Suppressor macrophage treated with lipopolysaccharide for 1 hour (primary cell): ENCODE measurements at regions not wholly inside any gene's neighbourhood (a gene's known extent, or its start where the extent isn't known, plus 50 kb on each side); places are given as distances from the start of the nearest gene placed in this dataset.
"Not testable (repeated sequence)": the region's sequence is repeated elsewhere in the genome, so short reads cannot be mapped to it uniquely, and the experiment has no call there.

Source experiments
- DNase-seq, 3 donors: peaks; one replicate each; pipeline ENCODE4 v3.0.0-alpha.2; 2020 to 2022

DNA sequence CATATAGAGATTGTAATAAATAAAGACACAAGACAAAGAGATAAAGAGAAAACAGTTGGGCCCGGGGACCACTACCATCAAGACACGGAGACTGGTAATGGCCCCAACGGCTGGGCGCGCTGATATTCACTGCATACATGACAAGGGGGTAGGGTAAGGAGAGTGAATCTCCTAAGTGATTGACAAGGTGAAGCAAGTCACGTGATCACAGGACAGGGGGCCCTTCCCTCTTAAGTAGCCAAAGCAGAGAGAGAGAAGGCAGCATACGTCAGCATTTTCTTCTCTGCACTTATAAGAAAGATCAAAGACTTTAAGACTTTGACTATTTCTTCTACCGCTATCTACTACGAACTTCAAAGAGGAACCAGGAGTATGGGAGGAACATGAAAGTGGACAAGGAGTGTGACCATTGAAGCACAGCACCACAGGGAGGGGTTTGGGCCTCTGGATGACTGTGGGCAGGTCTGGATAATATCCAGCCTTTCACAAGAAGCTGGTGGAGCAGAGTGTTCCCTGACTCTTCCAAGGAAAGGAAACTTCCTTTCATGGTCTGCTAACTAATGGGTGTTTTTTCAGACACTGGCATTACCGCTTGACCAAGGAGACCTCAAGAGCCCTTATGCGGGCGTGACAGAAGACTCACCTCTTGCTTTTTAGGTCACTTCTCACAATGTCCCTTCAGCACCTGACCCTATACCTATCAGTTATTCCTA, 75.6 kb downstream of the MRPL39 start:
- not testable (repeated sequence) for DNase-seq

DNA sequence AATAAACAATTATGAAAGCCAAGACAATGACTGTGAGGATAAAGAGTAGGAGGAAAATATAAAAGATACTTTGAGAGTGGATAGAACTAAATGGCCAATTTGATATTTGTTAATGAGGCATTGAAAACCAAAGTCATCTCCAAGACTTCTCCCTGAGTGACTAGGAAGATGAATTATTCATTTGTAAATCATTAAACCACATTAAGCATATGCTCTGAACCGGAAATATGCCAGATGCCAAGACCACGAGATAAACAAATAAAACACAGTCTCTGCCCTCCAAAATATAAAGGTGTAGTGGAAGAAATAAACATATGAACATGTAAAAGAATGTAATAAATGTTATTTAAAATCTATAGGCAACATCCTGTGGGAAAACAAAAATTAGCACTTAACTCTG, 78.8 kb downstream of the MRPL39 start:
- DNase-seq: no peak

DNA sequence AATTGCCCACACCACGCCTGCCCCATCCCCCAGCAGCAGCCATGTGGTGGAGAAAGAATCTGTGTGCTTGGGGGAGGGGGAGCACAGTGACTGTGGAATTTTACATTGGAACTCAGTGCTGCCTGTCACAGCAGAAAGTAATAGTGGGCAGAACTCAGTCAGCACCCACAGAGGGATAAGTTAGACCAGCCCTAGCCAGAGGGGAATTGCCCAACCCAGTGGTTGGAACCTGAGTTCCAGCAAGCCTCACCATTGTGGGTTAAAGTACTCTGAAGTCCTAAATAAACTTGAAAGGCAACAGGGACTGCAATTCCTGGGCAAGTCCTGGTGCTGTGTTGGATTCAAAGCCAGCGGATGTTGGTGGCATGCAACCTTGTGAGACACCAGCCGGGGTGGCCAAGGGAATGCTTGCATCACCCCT, 88.8 kb downstream of the MRPL39 start:
- peak in 1 of 3 donors; percentile 17 for DNase-seq

DNA sequence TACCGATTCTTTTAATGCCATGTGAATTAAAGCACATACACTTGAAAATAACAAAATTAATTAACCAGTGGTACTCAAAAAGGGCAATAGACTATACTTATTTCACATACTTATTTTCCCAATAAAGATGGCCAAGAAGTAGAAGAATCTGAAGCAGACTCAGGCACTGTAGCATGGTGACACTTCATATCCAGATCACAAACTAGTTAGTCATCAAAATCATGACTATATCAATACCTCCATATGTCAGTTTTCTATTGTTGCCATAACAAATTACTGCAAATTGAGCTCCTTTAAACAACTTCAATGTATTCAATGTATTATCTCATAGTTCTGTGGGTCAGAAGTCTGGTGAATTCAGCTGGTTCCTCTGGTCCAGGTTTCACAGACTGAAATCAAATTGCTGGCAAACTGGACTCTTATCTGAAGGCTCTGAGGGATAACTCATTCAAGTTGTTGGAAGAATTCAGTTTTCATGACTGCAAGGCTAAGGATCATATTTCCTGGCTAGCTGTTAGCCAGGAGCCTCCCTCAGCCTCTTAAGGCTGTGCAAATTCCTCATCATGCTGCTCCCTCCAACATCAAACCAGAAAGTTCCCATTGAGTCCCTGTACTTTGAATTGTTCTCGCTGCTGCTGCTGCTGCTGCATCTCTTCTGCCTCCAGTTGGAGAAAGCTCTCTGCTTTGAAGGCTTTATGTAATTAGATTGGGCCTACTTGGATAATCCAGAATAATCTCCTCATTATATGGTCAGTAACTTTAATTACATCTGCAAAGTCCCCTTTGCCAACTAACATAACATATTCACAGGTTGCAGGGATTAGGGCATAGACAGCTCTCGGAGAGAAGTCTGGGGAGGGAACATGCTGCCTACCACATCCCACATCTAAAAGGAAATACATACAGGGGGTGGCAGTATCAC, 91.5 kb downstream of the MRPL39 start:
- no peak for DNase-seq

DNA sequence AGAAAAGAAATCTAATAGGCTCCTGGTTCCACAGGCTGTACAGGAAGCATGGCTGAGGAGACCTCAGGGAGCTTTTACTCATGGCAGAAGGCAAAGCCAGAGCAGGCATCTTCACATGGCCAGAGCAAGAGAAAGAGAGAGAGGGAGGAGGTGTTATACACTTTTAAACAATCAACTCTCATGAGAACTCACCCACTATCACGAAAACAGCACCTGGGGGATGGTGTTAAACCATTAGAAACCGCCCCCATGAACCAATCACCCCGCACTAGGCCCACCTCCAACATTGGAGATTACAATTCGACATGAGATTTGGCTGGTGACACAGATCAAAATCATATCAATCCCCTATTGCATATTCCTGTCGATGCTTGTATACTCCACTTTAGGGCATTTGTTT, 93.5 kb downstream of the MRPL39 start:
- DNase-seq: no peak

DNA sequence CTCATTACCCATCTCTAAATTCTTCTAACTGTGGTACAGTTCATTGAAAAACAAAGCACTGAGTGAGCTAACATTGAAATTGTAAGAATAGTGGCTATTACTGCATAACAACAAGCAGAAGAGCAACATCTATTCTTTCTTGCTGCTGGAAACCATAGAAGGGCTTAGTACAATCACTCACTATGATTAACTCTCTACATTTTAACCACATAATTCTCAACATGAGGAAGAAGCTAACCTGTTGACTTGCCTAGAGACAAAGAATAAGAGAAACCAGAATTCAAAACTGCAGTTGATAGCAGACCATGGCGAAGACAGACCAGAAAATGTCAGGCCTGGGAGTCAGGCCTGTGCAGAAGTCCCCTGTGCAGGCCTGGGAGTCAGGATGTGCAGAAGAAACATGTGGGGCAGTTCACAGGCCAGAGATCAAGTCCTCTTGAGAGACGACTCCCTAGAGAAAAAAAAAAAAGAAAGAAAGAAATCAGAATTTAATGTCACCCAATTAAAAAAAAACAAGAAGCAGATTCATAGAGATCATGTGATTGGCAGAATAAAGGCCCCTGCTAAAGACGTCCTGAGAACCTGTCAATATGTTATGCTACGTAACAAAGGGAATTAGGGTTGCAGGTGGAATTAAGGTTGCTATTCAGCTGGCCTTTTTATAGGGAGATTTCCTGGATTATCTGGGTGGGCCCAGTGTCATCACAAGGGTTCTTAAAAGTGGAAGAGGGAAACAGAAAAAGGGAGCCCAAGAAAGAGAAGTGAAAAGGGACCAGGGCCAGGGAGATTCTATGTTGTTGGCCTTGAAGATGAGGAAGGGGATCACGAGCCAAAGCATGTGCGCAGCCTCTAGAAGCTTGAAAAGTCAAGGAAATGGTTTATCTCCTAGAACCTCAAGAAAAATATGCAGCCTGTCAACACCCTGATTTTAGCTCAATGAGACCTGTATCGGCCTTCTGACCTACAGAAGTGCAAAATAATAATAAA, 94.9 kb downstream of the MRPL39 start:
- DNase-seq: peak; percentile 59 to 65 (median 60)

DNA sequence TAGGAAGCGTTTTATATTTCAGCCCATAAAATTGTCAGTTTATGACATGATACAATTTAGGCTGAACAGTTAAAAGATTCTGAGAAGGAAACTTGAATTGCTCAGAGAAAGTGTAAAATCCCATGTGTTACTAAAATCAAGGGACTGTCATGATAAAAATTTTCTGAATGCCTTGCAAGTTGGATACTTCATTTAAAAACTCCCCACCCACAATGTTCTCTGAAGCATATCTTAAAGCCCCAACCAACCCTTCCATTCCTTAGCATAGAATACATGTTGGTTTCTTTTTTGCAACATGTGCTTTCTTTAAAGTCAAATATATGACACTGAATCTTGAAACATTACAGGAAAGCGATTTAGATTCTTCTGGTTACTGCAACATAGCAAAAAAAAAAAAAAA, 97.4 kb downstream of the MRPL39 start:
- DNase-seq: peak; percentile 69 to 93 (median 82)

DNA sequence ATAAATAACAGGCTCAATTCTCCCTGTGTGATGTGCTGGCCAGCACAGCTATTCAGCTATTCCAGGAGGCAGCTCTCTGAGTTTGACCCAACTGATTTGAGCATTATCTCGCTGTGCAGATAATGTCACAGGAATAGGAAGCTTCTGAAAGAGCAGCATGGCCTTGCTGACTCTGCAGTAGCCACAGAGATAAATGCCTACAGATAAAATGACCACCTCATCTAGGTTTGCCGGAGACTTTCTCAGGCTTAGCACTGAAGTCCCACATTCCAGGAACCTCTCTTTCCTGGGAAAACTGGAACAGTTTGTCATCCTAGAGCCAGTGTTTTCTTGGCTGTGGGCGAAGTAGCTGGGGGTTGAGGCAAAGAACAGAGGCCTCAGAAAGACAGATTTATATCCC, 98.9 kb downstream of the MRPL39 start:
- DNase-seq: no peak

DNA sequence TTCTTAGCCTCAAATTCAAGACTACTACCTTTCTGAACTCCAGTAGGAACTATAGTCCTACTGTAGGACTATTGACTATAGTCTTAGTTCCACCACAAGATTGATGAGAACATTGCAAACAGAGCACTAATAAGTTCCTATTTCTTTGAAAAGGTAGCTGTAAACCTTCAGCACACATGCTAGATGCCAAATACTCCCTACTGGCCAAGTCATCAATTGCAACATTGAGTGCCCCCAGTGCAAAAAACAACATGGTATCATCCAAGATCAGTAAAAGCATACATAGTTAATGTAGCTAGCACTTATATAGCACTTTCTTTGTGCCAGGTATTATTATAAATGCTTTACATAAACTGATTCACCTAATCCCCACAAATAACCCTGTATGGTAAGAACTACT, 99.8 kb downstream of the MRPL39 start:
- peak in 1 of 3 donors; percentile 18 for DNase-seq

DNA sequence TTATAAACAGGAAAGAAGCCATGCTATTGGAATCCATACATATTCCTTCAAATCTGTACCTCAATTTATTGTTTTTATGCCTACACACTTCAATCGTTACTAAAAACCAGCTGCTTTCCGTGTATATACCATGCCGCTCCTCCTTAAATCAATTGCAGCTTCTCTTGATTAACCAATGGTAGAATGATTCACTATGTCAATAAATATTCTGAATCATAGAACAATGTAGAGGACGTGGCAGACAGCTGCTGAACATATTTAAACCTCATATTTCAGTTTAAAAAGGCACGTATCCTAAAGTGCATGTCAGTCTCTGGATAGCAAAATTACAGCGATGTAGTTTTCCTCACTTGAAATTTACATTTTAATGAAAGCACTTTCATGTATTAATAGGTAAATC, 100.4 kb downstream of the MRPL39 start:
- no peak for DNase-seq

DNA sequence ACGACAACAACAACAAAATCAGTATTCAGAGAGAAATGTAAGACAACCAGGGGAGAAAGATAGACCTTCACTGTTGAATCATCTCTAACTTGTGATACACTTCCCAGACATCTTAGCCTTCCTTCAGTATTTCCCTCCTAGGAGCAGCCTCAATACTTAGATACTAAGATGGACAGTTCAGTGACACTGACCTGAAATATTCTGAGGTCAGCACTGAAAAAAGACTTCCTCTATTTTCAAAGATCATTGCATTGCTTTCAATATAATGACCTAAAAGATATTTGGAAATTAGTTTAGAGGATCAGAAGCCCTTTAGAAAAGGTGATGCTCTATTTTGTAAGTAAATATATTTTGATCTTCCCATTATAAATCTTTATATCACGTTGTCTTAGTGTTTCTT, 101.0 kb downstream of the MRPL39 start:
- peak; percentile 33 to 72 (median 57) for DNase-seq

DNA sequence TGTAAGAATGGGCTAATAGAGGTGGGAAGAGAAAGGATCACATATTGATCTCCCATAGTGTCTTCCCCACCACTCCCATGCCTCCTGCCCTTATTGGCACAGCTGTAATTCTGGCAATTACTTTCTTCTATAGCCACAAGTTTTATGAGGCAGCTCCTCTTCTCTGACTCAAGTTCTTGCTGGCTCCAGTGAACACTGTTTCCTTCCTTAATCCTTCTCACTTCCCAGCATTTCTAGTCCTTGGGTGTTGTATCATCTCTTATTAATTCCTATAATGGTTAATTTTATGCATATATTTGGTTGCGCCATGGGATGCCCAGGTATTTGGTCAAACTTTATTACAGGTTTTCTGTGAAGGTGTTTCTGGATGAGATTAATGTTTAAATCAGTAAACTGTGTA, 103.3 kb downstream of the MRPL39 start:
- peak in 1 of 3 donors; percentile 31 for DNase-seq

DNA sequence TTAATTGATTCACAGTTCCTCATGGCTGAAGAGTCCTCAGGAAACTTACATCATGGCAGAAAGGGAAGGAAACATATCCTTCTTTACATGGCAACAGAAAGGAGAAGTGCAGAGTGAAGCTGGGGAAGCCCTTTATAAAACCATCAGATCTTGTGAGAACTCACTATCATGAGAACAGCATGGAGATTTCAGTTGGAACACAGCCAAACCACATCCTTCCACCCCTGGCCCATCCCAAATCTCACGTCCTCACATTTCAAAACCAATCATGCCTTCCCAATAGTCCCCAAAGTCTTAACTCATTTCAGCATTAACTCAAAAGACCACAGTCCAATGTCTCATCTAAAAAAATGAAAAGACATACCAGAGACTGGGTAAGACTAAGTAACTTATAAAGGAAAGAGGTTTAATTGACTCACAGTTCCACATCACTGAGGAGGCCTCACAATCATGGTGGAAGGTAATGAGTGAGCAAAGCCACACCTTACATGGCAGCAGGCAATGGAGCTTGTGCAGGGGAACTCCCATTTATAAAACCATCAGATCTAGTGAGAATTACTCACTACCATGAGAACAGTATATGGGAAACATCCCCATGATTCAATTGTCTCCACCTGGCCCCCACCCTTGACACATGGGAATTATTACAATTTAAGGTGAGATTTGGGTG, 105.2 kb downstream of the MRPL39 start:
- DNase-seq: peak; percentile 91 to 96 (median 95)

DNA sequence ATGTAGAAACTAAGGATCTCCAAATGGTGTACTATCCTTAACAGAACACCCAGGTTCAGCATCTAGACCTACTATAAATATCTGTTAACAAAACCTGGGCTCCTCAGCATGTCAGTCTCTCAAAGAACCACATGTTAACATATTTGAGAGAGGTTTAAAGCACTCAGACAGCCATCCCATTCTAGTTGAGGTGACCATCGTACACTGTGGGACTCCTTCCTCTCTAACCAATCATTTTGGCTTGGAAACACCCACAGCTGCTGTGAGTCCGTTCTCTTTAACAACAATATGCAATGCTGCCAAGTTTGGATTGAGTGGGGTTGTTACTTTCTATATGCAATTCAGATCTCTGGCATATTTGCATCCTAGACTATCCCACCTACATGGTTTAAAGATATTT, 105.8 kb downstream of the MRPL39 start:
- peak in 1 of 3 donors; percentile 39 for DNase-seq

DNA sequence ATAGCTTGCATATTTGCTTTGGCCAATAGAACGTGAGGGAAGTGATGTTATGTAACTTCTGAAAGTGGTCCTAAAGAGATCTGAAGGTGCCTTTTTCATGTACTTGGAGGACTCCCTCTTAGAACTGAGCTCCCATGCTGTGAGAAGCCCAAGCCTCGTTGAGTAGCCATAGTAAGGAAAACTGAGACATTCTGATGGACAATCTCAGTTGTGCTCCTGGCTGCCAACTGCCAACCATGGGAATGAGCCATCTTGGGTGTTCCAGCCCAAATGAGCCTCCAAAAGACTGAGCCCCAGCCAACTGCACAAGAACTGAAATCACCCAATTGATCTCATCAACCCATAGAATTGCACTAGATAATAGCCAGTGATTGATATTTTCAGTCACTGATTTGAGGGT, 106.7 kb downstream of the MRPL39 start:
- DNase-seq: no peak

DNA sequence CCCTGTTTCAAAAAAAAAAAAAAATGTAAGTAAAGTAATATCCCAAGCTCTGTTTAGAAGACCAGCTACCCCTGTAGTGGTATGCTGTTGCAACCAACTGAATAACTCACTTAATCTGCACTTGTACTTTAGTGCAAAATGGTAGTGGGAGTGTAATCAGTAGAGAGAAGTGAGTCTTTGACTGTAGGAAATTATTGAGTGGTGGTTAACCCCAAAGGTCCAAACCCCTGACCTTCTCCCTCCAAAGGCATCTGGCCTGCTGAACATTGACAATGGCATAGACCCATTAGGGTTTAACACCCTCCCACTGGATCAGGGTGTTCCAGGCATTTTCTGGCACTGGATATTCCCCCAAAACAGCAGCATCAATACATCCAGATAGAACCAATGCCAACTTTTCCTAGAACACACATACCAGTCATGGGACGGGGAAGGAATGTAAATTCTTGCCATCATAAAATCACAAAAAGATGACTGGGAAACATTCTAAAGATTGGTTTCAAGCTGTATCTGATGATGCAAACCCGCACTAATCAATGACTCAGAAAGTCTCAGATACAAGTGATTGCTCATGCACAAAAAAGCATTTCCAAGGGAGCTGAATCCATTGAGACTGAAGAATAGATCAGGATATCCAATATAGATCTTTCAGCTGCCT, 110.3 kb downstream of the MRPL39 start:
- peak in 1 of 3 donors; percentile 35 for DNase-seq

DNA sequence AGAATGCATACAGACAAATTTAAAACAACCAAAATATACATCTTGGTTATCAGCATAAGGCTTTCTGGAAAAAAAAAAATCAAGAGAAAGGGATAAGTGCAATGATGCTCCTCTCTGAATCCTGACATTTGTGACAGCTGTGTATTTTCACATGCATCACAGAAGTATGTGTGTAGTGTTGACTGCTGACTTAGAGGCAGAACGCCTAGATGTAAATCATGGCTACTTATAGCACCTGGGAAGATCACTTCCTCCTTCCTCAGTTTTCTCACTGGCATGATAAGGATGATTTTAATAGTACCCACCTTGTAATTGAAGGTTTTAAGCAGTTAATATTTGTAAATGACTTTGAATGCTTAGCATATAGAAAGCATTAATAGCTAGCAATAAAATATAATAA, 112.5 kb downstream of the MRPL39 start:
- no peak for DNase-seq

DNA sequence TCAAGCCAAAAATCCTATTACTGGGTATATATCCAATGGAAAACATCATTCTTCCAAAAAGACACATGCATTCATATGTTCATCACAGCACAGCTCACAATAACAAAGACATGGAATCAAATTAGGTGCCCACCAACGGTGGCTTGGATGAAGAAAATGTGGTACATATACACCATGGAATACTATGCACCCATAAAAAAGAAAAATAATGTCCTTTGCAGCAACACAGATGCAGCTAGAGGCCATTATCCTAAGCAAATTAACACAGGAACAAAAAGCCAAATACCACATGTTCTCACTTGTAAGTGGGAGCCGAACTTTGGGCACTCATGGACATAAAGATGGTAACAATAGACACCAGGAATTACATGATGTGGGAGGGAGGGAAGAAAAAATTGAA, 113.6 kb downstream of the MRPL39 start:
- DNase-seq: no peak

DNA sequence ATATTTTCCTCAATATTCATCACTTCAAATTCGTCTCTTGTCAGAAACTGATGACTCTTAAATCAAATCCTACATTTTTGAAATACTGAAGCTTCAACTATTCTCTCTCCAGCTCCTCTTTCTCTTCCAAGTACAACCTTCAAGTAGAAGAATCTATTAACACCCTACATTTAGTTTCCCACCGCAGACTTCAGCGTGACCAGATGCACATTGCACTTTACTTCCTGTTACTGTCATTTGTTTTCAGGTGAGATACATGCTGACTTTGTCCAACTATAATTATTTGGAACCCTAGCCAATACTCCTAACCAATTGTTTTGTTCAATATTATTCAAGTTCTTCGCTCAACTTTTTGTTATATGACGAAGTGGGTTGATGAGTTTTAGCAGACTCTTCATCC, 116.0 kb downstream of the MRPL39 start:
- DNase-seq: no peak

DNA sequence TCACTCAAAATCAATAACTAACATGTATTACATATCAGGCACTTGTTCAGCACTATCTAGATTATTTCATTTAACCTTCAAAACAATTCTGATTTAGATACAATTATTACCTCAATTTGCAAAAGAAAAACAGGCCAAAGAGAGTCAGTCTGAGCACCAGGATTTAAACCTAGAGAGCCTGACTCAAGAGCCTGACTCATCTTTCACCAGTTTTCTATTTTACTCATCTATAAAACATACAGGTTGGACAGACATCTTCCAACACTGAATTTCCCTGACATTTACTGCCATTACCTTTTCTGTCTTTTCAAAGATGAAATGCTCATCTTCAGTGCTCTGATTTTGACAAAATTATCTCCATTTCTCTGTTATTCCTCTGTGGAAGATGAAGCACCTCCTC, 116.5 kb downstream of the MRPL39 start:
- DNase-seq: no peak

DNA sequence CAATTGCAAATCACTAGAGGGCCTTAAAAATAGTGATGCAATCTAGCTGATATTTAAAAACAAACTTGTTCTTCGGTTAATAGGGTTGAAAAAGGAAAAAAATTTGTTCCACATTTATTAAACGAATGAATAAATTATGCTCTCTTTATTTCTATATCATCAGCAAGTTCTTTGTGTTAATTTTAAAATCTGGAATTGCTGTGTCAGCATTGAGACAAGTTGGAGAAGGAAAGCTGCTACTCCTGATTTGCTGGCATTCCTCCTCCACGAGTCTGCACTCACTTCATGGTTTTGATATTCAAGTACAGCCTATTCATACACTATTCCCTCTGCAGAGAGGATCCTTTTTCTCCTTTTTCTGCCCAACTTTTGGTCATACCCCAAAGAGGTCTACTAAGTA, 117.6 kb downstream of the MRPL39 start:
- no peak for DNase-seq
